HEK293 (cell line): ENCODE measurements at regions not wholly inside any gene's neighbourhood (a gene's known extent, or its start where the extent isn't known, plus 50 kb on each side); places are given as distances from the start of the nearest gene placed in this dataset.

Experiments used
- CTCF ChIA-PET: fragments of 350-600 bp; formaldehyde crosslinking; extraction: SDS; loops from one replicate; lab custom pipeline; 2021; ENCODE audit warnings: antibody characterized with exemption; lab: Yijun Ruan, JAX
- POLR2A ChIA-PET: fragments of 300-600 bp; formaldehyde crosslinking; extraction: SDS; loops from one replicate; lab custom pipeline; 2020; ENCODE audit warnings: antibody characterized with exemption, inconsistent platforms; lab: Yijun Ruan, JAX
- H3K27ac ChIP-seq: fragments of 200-500 bp; sonication (Bioruptor generic); 2 replicates; pipeline ENCODE4 v1.5.1; 2014; ENCODE audit warnings: low read depth, low read length, control low read depth, inconsistent platforms; ENCODE audit errors: extremely low read depth
- H3K36me3 ChIP-seq, 2 experiments: fragments of 200-500 bp in 1 of 2; sonication (Bioruptor generic) in 1 of 2; 1 replicate in 1 of 2; 2 replicates in 1 of 2; pipeline ENCODE4 v1.5.1; 2014 to 2017; ENCODE audit warnings: inconsistent platforms in 2 of 2, low read length in 2 of 2; ENCODE audit not compliant: control insufficient read depth in 2 of 2, insufficient read depth in 1 of 2
- H3K4me1 ChIP-seq: fragments of 200-500 bp; sonication (Bioruptor generic); 2 replicates; pipeline ENCODE4 v1.5.1; 2014; ENCODE audit warnings: mild to moderate bottlenecking, low read length, inconsistent platforms; ENCODE audit not compliant: control insufficient read depth, insufficient read depth
- H3K4me3 ChIP-seq: 2 replicates; pipeline ENCODE4 v1.5.1; 2011; ENCODE audit warnings: low read depth, mild to moderate bottlenecking, control low read depth, low read length, moderate library complexity
- H3K9me3 ChIP-seq: fragments of 200-500 bp; sonication (Bioruptor generic); 2 replicates; pipeline ENCODE4 v1.5.1; 2014; ENCODE audit warnings: low read depth, low read length, inconsistent platforms; ENCODE audit not compliant: control insufficient read depth, insufficient read depth
- GFI1B ChIP-seq: fragments of 450-650 bp; formaldehyde crosslinking; IDR thresholded peaks from 2 replicates; pipeline ENCODE4 v1.5.1; 2016; ENCODE audit warnings: missing biosample characterization, missing genetic modification characterization
- GLIS1 ChIP-seq: fragments of 450-650 bp; formaldehyde crosslinking; IDR thresholded peaks from 2 replicates; pipeline ENCODE4 v1.5.1; 2016; ENCODE audit warnings: missing biosample characterization, missing genetic modification characterization
- KLF9 ChIP-seq: fragments of 450-650 bp; formaldehyde crosslinking; IDR thresholded peaks from 2 replicates; pipeline ENCODE4 v1.5.1; 2016; ENCODE audit warnings: missing biosample characterization, missing genetic modification characterization, low read depth
- YY1 ChIP-seq: fragments of 450-650 bp; formaldehyde crosslinking; IDR thresholded peaks from 2 replicates; pipeline ENCODE4 v1.5.1; 2018; ENCODE audit warnings: missing biosample characterization, missing genetic modification characterization
- ZFHX2 ChIP-seq: fragments of 450-650 bp; formaldehyde crosslinking; conservative IDR thresholded peaks from 2 replicates; pipeline ENCODE4 v1.5.1; 2016; ENCODE audit warnings: missing biosample characterization, missing genetic modification characterization
- ZIC2 ChIP-seq: fragments of 450-650 bp; formaldehyde crosslinking; IDR thresholded peaks from 2 replicates; pipeline ENCODE4 v1.5.1; 2016; ENCODE audit warnings: missing biosample characterization, missing genetic modification characterization
- ZNF138 ChIP-seq: fragments of 450-650 bp; formaldehyde crosslinking; IDR thresholded peaks from 2 replicates; pipeline ENCODE4 v1.5.1; 2016; ENCODE audit warnings: missing biosample characterization, missing genetic modification characterization, borderline replicate concordance
- ZNF202 ChIP-seq: fragments of 450-650 bp; formaldehyde crosslinking; IDR thresholded peaks from 2 replicates; pipeline ENCODE4 v1.5.1; 2016; ENCODE audit warnings: missing biosample characterization, missing genetic modification characterization, borderline replicate concordance
- ZNF248 ChIP-seq: fragments of 450-650 bp; formaldehyde crosslinking; IDR thresholded peaks from 2 replicates; pipeline ENCODE4 v1.5.1; 2017; ENCODE audit warnings: missing biosample characterization, missing genetic modification characterization
- ZNF394 ChIP-seq: fragments of 450-650 bp; formaldehyde crosslinking; IDR thresholded peaks from 2 replicates; pipeline ENCODE4 v1.5.1; 2016; ENCODE audit warnings: missing biosample characterization, missing genetic modification characterization, mild to moderate bottlenecking, moderate library complexity, borderline replicate concordance
- ZNF416 ChIP-seq: fragments of 450-650 bp; formaldehyde crosslinking; IDR thresholded peaks from 2 replicates; pipeline ENCODE4 v1.5.1; 2016; ENCODE audit warnings: missing biosample characterization, missing genetic modification characterization
- ZNF473 ChIP-seq: fragments of 450-650 bp; formaldehyde crosslinking; IDR thresholded peaks from 2 replicates; pipeline ENCODE4 v1.5.1; 2017; ENCODE audit warnings: missing biosample characterization, missing genetic modification characterization
- ZNF544 ChIP-seq: fragments of 450-650 bp; formaldehyde crosslinking; IDR thresholded peaks from 2 replicates; pipeline ENCODE4 v1.5.0; 2017; ENCODE audit warnings: missing biosample characterization, missing genetic modification characterization
- ZNF549 ChIP-seq: fragments of 450-650 bp; IDR thresholded peaks from 2 replicates; pipeline ENCODE4 v1.5.1; 2018; ENCODE audit warnings: missing biosample characterization, missing genetic modification characterization, mild to moderate bottlenecking, inconsistent platforms, moderate library complexity
- ZNF571 ChIP-seq: fragments of 450-650 bp; formaldehyde crosslinking; IDR thresholded peaks from 2 replicates; pipeline ENCODE4 v1.5.0; 2017; ENCODE audit warnings: missing biosample characterization, missing genetic modification characterization
- ZNF624 ChIP-seq: fragments of 450-650 bp; formaldehyde crosslinking; IDR thresholded peaks from 2 replicates; pipeline ENCODE4 v1.5.1; 2017; ENCODE audit warnings: missing biosample characterization, missing genetic modification characterization
- ZNF658 ChIP-seq: fragments of 450-650 bp; formaldehyde crosslinking; IDR thresholded peaks from 2 replicates; pipeline ENCODE4; 2016; ENCODE audit warnings: missing biosample characterization, missing genetic modification characterization
- ZNF837 ChIP-seq: fragments of 450-650 bp; formaldehyde crosslinking; IDR thresholded peaks from 2 replicates; pipeline ENCODE4 v1.5.1; 2016; ENCODE audit warnings: missing biosample characterization, missing genetic modification characterization
- TF ChIP-seq, protein P1 (sequence below): fragments of 450-650 bp; formaldehyde crosslinking; IDR thresholded peaks from 2 replicates; pipeline ENCODE4 v1.5.1; 2017; ENCODE audit warnings: missing biosample characterization, missing genetic modification characterization
- TF ChIP-seq, protein P2 (sequence below): fragments of 450-650 bp; formaldehyde crosslinking; IDR thresholded peaks from 2 replicates; pipeline ENCODE4 v1.5.1; 2016; ENCODE audit warnings: missing biosample characterization, missing genetic modification characterization
- TF ChIP-seq, protein P3 (sequence below): fragments of 450-650 bp; formaldehyde crosslinking; IDR thresholded peaks from 2 replicates; pipeline ENCODE4 v1.5.1; 2017; ENCODE audit warnings: missing biosample characterization, missing genetic modification characterization
- TF ChIP-seq, protein P4 (sequence below): fragments of 450-650 bp; formaldehyde crosslinking; IDR thresholded peaks from 2 replicates; pipeline ENCODE4 v1.5.1; 2017; ENCODE audit warnings: missing biosample characterization, missing genetic modification characterization
- TF ChIP-seq, protein P5 (sequence below): fragments of 450-650 bp; formaldehyde crosslinking; IDR thresholded peaks from 2 replicates; pipeline ENCODE4 v1.5.1; 2016; ENCODE audit warnings: missing biosample characterization, missing genetic modification characterization
- TF ChIP-seq, protein P6 (sequence below): fragments of 450-650 bp; formaldehyde crosslinking; IDR thresholded peaks from 2 replicates; pipeline ENCODE4 v1.5.1; 2017; ENCODE audit warnings: missing biosample characterization, missing genetic modification characterization
- TF ChIP-seq, protein P7 (sequence below): sonication (generic); formaldehyde crosslinking; IDR thresholded peaks from 2 replicates; pipeline ENCODE4 v1.8.1; 2022; ENCODE audit warnings: mild to moderate bottlenecking, moderate library complexity, missing genetic modification reagents

DNA sequence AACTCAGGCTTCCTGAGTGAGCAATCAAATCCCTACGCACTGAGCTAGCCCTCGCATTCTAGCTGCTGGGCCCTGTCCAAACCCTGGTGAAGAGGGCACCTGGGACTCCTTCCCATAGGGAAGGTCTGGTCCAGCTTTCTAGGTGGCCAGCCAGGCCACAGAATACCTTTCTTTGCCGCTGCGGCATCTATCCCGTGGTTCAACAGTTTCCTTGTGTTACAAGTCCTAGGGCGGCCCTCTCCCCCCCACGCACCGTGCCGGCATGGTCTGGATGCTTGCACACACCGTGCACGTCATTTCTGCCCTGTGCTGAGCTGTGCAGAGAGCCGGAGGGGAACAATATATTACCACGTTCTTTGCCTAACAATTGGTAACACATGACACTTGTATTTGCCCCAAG, 164.6 kb upstream of the TSHZ3 start:
- ChIA-PET POLR2A (no interaction called here), CTCF (no interaction called here)
- Histone ChIP-seq H3K36me3 (no peaks in the 10 kb centered on the region), H3K27ac (no peak overlapping the region), H3K9me3 (no peaks in the 10 kb centered on the region), H3K4me1 (peaks cover 1% of the 10 kb centered on the region; the same call in 1 of the 2 replicates), H3K4me3 (no peak overlapping the region)
- TF ChIP-seq ZNF202, result no peak
- no peak for TF ChIP-seq ZNF837 (tag by site-specific recombination)
- TF ChIP-seq ZNF571 (tag by site-specific recombination), result no peak
- TF ChIP-seq, protein P1, sequence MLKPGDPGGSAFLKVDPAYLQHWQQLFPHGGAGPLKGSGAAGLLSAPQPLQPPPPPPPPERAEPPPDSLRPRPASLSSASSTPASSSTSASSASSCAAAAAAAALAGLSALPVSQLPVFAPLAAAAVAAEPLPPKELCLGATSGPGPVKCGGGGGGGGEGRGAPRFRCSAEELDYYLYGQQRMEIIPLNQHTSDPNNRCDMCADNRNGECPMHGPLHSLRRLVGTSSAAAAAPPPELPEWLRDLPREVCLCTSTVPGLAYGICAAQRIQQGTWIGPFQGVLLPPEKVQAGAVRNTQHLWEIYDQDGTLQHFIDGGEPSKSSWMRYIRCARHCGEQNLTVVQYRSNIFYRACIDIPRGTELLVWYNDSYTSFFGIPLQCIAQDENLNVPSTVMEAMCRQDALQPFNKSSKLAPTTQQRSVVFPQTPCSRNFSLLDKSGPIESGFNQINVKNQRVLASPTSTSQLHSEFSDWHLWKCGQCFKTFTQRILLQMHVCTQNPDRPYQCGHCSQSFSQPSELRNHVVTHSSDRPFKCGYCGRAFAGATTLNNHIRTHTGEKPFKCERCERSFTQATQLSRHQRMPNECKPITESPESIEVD (tag by site-specific recombination), result no peak
- no peak for TF ChIP-seq ZNF138 (tag by site-specific recombination)
- no peak for TF ChIP-seq KLF9 (tag by site-specific recombination)
- TF ChIP-seq ZNF544 (tag by site-specific recombination), result no peak
- no peak for TF ChIP-seq YY1 (tag by site-specific recombination)
- no peak for TF ChIP-seq ZNF394
- no peak for TF ChIP-seq GFI1B
- TF ChIP-seq ZNF248 (tag by site-specific recombination), result no peak
- TF ChIP-seq ZNF416 (tag by site-specific recombination), result no peak
- no peak for TF ChIP-seq ZIC2 (tag by site-specific recombination)
- TF ChIP-seq ZNF624 (tag by site-specific recombination), result no peak
- TF ChIP-seq ZFHX2 (tag by site-specific recombination), result no peak
- TF ChIP-seq, protein P2, sequence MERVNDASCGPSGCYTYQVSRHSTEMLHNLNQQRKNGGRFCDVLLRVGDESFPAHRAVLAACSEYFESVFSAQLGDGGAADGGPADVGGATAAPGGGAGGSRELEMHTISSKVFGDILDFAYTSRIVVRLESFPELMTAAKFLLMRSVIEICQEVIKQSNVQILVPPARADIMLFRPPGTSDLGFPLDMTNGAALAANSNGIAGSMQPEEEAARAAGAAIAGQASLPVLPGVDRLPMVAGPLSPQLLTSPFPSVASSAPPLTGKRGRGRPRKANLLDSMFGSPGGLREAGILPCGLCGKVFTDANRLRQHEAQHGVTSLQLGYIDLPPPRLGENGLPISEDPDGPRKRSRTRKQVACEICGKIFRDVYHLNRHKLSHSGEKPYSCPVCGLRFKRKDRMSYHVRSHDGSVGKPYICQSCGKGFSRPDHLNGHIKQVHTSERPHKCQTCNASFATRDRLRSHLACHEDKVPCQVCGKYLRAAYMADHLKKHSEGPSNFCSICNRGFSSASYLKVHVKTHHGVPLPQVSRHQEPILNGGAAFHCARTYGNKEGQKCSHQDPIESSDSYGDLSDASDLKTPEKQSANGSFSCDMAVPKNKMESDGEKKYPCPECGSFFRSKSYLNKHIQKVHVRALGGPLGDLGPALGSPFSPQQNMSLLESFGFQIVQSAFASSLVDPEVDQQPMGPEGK (tag by site-specific recombination), result no peak
- TF ChIP-seq ZNF549 (tag by site-specific recombination), result no peak
- TF ChIP-seq, protein P3, sequence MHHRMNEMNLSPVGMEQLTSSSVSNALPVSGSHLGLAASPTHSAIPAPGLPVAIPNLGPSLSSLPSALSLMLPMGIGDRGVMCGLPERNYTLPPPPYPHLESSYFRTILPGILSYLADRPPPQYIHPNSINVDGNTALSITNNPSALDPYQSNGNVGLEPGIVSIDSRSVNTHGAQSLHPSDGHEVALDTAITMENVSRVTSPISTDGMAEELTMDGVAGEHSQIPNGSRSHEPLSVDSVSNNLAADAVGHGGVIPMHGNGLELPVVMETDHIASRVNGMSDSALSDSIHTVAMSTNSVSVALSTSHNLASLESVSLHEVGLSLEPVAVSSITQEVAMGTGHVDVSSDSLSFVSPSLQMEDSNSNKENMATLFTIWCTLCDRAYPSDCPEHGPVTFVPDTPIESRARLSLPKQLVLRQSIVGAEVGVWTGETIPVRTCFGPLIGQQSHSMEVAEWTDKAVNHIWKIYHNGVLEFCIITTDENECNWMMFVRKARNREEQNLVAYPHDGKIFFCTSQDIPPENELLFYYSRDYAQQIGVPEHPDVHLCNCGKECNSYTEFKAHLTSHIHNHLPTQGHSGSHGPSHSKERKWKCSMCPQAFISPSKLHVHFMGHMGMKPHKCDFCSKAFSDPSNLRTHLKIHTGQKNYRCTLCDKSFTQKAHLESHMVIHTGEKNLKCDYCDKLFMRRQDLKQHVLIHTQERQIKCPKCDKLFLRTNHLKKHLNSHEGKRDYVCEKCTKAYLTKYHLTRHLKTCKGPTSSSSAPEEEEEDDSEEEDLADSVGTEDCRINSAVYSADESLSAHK (tag by site-specific recombination), result no peak
- TF ChIP-seq, protein P4, sequence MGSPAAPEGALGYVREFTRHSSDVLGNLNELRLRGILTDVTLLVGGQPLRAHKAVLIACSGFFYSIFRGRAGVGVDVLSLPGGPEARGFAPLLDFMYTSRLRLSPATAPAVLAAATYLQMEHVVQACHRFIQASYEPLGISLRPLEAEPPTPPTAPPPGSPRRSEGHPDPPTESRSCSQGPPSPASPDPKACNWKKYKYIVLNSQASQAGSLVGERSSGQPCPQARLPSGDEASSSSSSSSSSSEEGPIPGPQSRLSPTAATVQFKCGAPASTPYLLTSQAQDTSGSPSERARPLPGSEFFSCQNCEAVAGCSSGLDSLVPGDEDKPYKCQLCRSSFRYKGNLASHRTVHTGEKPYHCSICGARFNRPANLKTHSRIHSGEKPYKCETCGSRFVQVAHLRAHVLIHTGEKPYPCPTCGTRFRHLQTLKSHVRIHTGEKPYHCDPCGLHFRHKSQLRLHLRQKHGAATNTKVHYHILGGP (tag by site-specific recombination), result no peak

DNA sequence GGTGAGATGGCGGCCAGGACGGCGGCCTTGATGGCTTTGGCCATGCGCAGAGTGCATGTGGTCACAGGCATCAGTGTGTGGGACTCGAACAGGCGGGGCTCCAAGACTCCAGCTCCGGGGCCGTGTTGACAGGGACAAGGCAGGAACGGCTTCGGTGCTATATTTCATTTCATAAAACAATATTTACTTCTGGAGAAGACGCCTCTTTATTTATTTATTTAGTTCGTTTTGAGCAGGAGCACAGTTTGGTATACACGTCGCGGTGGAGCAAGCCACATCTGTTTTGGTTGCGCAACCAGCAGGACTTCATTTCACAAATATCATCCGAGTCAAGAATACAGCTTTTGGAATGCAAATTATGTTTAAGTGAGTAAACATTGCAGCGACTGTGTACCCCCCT, 166.7 kb upstream of the TSHZ3 start:
- ChIA-PET POLR2A (no interaction called here), CTCF (no interaction called here)
- H3K4me3 ChIP-seq, result no peak overlapping the region
- peaks cover 8% of the 10 kb centered on the region for H3K9me3 ChIP-seq
- peaks cover 3% of the 10 kb centered on the region; the same call in 1 of the 2 replicates for H3K4me1 ChIP-seq
- no peak overlapping the region for H3K27ac ChIP-seq
- H3K36me3 ChIP-seq, result no peaks in the 10 kb centered on the region
- TF ChIP-seq ZNF473 (tag by site-specific recombination) (no peak), GLIS1 (tag by site-specific recombination) (no peak), ZNF658 (tag by site-specific recombination) (no peak)
- TF ChIP-seq, protein P5, sequence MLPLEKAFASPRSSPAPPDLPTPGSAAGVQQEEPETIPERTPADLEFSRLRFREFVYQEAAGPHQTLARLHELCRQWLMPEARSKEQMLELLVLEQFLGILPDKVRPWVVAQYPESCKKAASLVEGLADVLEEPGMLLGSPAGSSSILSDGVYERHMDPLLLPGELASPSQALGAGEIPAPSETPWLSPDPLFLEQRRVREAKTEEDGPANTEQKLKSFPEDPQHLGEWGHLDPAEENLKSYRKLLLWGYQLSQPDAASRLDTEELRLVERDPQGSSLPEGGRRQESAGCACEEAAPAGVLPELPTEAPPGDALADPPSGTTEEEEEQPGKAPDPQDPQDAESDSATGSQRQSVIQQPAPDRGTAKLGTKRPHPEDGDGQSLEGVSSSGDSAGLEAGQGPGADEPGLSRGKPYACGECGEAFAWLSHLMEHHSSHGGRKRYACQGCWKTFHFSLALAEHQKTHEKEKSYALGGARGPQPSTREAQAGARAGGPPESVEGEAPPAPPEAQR (tag by site-specific recombination), result no peak
- TF ChIP-seq, protein P6, sequence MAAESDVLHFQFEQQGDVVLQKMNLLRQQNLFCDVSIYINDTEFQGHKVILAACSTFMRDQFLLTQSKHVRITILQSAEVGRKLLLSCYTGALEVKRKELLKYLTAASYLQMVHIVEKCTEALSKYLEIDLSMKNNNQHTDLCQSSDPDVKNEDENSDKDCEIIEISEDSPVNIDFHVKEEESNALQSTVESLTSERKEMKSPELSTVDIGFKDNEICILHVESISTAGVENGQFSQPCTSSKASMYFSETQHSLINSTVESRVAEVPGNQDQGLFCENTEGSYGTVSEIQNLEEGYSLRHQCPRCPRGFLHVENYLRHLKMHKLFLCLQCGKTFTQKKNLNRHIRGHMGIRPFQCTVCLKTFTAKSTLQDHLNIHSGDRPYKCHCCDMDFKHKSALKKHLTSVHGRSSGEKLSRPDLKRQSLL, result no peak
- TF ChIP-seq, protein P7, sequence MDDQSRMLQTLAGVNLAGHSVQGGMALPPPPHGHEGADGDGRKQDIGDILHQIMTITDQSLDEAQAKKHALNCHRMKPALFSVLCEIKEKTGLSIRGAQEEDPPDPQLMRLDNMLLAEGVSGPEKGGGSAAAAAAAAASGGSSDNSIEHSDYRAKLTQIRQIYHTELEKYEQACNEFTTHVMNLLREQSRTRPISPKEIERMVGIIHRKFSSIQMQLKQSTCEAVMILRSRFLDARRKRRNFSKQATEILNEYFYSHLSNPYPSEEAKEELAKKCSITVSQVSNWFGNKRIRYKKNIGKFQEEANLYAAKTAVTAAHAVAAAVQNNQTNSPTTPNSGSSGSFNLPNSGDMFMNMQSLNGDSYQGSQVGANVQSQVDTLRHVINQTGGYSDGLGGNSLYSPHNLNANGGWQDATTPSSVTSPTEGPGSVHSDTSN, result no peak
